ENCODE measurements at regions not wholly inside any gene's neighbourhood (a gene's known extent, or its start where the extent isn't known, plus 50 kb on each side); places are given as distances from the start of the nearest gene placed in this dataset.
"Not testable (repeated sequence)": the region's sequence is repeated elsewhere in the genome, so short reads cannot be mapped to it uniquely, and the experiment has no call there.

GRCh38 chr5:136738829-136739228, 373.5 kb upstream of the TRPC7 start:
- DNase-seq = no peak

- no peak for DNase-seq
These were observed 370.7 kb upstream of the TRPC7 start for GRCh38 chr5:136736021-136736420.

- not testable (repeated sequence) for DNase-seq
These were observed 370.3 kb upstream of the TRPC7 start for GRCh38 chr5:136735611-136736010.

- DNase-seq = no peak
These were observed 369.3 kb upstream of the TRPC7 start for GRCh38 chr5:136734628-136735027.

- DNase-seq = no peak
These were observed 367.4 kb upstream of the TRPC7 start for GRCh38 chr5:136732751-136733150.

- DNase-seq = no peak
These were observed 366.0 kb upstream of the TRPC7 start for GRCh38 chr5:136731241-136731900.

GRCh38 chr5:136730426-136730825, 365.1 kb upstream of the TRPC7 start:
- no peak for DNase-seq

- DNase-seq = no peak
These were observed 364.6 kb upstream of the TRPC7 start for GRCh38 chr5:136729901-136730355.

- DNase-seq = no peak
These were observed 361.2 kb upstream of the TRPC7 start for GRCh38 chr5:136726506-136726905.

- no peak for DNase-seq
These were observed 358.8 kb upstream of the TRPC7 start for GRCh38 chr5:136724161-136724560.

GRCh38 chr5:136722581-136722980, 357.2 kb upstream of the TRPC7 start:
- no peak for DNase-seq

- no peak for DNase-seq
These were observed 356.7 kb upstream of the TRPC7 start for GRCh38 chr5:136722086-136722485.

- DNase-seq = no peak
These were observed 355.3 kb upstream of the TRPC7 start for GRCh38 chr5:136720674-136721073.

- no peak for DNase-seq
These were observed 352.6 kb upstream of the TRPC7 start for GRCh38 chr5:136717917-136718316.

GRCh38 chr5:136714286-136714685, 348.9 kb upstream of the TRPC7 start:
- DNase-seq = no peak

- no peak for DNase-seq
These were observed 347.3 kb upstream of the TRPC7 start for GRCh38 chr5:136712628-136713027.

- DNase-seq = no peak
These were observed 345.5 kb upstream of the TRPC7 start for GRCh38 chr5:136710834-136711233.

- DNase-seq = no peak
These were observed 338.4 kb upstream of the TRPC7 start for GRCh38 chr5:136703706-136704105.

GRCh38 chr5:136703036-136703435, 337.7 kb upstream of the TRPC7 start:
- no peak for DNase-seq

GRCh38 chr5:136701191-136701590, 335.8 kb upstream of the TRPC7 start:
- DNase-seq = no peak

GRCh38 chr5:136699651-136700050, 334.3 kb upstream of the TRPC7 start:
- no peak for DNase-seq

- no peak for DNase-seq
These were observed 333.6 kb upstream of the TRPC7 start for GRCh38 chr5:136698970-136699369.

GRCh38 chr5:136694258-136694657, 328.9 kb upstream of the TRPC7 start:
- no peak for DNase-seq

GRCh38 chr5:136689552-136689951, 324.2 kb upstream of the TRPC7 start:
- no peak for DNase-seq

- DNase-seq = no peak
These were observed 321.0 kb upstream of the TRPC7 start for GRCh38 chr5:136686192-136686872.
